GM21717 (cell line): ENCODE measurements at regions not wholly inside any gene's neighbourhood (a gene's known extent, or its start where the extent isn't known, plus 50 kb on each side); places are given as distances from the start of the nearest gene placed in this dataset.
"Not testable (repeated sequence)": the region's sequence is repeated elsewhere in the genome, so short reads cannot be mapped to it uniquely, and the experiment has no call there.

Experiments used
- ATAC-seq: cut with Tn5 transposase; IDR thresholded peaks from one replicate; pipeline ENCODE4 v1.9.1; 2021; ENCODE audit warnings: mild to moderate bottlenecking, moderate library complexity; ENCODE audit not compliant: unreplicated experiment

DNA sequence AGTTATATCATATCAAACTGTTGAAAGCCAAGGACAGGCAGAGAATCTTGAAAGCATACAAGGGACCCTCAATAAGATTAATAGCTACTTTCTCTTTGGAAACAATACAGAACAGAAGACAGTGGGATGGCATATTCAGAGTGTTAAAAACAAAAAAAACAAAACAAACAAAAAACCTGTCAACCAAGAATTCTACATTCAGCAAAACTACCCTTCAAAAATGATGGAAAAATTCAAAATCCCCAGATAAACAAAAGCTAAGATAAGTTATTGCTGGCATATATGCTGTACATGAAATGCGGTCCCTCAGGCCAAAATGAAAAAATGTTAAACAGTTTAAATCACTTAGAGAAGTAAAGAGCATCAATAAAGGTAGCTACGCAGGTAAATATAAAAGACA lies 425.1 kb downstream of the ACTL7B start:
- no peak for ATAC-seq

DNA sequence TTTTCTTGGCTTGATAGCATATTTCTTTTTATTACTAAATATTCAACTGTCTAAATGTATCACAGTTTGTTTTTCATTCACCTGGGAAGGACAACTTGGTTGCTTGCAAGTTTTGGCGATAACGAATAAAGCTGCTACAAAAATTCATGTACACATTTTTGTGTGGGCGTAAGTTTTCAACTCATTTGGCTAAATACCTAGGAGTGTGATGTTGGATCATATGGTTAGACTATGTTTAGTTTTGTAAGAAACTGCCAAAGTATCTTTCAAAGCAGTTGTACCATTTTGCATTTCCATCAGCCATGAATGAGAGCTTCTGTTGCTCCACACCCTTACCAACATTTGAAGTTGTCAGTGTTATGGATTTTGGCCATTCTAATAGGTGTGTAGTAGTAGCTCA lies 428.0 kb downstream of the ACTL7B start:
- ATAC-seq, result no peak

DNA sequence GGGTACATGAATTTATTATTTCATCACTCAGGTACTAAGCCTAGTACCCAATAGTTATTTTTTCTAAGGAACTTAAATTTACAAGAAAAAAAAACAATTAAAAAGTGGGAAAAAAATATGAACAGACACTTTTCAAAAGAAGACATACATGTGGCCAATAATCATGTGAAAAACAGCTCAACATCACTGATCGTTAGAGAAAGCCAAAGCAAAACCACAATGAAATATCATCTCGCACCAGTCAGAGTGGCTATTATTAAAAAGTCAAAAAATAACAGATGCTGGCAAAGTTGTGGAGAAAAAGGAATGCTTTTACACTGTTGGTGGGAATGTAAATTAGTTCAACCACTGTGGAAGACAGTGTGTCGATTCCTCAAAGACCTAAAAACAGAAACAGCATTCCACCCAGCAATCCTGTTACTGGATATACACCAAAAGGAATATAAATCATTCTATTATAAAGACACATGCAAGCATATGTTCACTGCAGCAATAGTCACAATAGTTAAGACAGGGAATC lies 429.3 kb downstream of the ACTL7B start:
- ATAC-seq, result not testable (repeated sequence)

DNA sequence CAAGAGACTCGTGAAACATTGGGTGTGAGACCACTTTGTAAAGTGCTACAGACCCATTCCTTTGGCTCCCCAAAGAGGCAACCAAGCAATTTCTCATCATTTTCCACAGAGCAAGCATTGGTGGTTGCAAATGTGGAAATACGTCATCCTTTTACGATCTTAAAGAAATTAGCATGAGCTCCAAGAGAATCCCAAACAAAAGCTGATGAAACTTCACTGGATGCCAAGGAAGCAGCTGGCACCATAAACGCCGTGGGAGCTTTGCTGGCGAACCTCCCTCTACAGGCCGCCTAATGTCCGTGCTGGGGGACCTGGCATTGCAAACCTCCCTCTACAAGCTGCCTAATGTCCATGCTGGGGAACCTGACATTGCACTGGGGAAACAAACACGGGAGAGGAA lies 432.4 kb downstream of the ACTL7B start:
- no peak for ATAC-seq

DNA sequence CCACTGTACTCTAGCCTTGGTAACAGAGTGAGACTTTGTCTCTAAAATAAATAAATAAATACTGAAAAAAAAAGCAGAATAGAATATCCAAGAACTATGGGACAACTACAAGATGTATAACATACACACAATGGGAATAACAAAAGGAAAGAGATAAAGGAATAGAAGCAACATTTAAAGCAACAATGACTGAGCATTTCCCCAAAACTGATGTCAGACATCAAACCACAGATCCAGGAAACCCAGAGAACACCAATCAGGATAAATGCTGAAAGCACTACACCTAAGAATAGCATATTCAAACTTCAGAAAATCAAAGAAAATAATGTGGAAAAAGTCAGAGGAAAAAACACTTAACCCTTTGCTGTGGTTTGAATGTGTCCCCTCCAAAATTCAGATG lies 436.4 kb downstream of the ACTL7B start:
- no peak for ATAC-seq

DNA sequence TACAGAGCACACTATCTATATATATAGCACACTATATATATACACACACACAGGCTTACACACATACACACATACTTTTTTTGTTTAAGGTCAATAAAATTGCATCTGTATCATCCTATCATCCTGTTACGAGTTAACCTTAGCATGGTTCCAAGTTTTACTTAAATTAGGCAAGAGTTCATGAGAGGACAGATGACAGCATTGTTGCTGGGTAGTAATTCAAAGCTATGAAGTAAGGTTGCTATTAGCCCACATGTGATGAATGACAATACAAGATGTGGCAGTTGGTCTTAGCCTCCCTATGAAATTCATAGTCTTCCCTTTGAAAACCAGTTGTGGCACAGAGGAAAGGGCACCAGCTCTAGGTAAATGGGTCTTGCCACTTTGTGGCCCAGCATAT lies 438.1 kb downstream of the ACTL7B start:
- no peak for ATAC-seq

DNA sequence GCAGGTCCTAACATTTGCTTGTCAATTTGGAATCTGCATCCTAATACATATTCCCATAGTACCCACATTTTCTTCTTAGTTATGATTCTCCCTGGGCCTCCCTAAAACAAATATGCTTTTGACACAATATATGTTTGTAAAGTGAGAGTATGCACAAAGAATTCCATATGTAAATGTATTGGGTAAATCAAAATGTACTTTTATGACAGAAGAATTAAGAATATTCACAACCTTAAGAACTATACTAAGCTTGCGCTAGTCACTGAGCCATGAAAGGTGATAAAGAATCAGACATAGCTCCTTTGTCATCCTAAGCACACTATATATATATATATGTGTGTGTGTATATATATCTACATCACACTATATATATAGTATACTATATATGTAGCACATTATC lies 438.5 kb downstream of the ACTL7B start:
- ATAC-seq, result no peak

DNA sequence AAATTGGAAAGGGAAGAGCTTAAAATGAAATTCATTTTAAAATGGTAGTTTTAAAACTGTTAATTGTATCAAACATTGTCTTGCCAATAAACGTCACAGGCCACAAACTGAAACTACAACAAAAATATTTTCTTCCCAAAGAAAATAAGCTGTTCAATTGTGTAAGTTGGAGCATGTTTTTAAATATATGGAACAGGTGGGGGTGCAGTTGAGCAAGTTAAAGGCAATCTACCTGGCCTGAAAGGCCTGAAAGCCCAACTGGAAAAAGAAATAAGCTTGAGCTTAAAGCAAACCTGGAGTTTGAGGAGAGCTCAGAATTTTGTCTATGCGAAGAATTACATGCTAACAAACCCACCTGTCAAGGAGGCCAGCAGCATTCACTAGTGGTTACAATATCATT lies 439.5 kb downstream of the ACTL7B start:
- ATAC-seq, result no peak

DNA sequence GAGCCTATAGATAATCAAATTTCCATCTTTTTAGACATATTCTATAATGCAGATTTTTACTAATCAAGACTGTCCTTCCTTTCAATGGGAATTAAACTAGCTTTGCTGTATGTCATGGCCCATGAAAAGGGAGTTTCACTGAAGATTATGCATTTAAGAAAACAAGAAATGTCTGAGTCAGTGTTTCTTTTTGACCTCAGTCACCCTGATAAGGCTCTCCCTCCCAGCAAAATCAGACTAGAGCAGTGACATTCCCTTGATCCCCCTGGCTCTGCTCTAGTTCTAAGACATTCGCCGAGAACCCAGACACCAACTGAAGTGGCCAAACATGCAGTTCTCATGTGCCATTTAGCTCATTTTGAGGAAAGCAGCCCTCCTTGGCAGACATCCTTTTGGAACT lies 442.0 kb downstream of the ACTL7B start:
- no peak for ATAC-seq

DNA sequence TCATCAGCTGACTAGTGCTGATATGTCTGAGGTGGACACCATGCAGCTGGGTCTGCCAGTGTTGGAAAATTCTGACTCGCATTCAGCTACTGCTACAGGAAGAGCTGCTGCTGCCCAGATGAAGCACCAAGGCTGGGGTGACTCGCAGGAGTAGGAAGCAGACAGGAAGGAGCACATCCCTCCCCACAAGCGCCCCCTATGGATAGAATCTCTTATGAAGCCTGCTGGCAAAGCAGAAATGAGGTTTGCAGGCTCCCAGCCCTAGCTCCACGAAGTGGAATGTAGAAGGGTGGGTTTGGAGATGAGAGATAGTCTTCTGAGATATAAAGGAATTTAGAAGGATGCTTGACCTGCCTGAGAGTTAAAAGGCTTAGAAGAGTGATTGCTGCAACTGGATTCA lies 443.0 kb downstream of the ACTL7B start:
- no peak for ATAC-seq

DNA sequence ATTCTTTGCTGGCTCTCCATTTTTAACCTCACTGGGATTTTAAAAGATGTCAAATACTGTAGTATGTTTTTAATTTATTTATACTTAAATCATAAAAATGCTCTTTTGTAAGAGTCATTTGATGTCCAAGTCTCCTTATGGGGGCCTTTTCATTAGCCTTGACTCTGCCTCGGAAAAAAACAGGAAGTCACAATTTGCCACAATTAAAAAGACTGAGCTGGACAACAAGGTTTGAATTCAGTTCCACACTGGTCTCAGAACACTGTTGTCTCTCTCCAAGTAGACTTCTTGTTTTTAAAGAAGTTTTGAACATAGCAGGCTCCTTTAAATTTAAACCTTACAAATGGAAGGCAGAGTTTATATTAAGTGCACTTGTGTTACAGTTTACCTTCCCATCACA lies 444.2 kb downstream of the ACTL7B start:
- ATAC-seq, result no peak

DNA sequence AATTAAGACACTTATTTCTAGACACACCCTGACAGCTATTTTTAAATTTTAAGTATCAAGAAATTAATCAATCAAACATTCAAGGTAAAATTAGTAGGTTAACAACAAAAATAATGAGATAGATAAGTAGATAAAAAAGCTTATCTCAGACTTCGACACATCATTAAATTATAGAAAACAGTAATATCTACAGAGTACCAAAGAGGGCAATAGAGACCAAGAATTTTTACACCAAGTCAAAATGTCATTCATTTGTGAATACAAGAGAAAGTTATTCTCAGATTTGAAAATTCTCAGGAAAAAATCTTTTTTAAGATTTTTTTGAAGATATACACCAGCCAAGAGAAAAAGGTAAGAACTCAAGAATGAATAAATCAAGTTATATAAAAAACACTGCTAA lies 445.6 kb downstream of the ACTL7B start:
- no peak for ATAC-seq

DNA sequence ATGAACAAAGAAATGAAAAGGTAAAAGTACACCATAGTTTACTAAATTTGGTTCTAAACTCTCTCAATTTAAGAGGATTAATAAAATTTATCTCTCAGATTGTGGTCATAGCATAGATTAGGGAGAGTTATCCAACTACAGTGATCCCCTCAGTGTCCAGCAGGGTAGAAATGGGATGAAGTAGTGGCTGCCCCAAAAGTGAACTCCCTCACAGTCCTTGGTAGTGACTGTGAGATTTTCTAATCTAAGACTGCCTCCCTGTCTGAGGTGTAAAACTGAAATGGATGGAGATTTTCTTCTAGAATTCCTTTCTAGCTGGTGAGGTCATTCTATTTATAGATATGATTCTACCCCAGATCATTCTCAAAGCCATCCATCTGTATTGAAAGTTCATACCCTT lies 455.5 kb downstream of the ACTL7B start:
- ATAC-seq, result no peak

DNA sequence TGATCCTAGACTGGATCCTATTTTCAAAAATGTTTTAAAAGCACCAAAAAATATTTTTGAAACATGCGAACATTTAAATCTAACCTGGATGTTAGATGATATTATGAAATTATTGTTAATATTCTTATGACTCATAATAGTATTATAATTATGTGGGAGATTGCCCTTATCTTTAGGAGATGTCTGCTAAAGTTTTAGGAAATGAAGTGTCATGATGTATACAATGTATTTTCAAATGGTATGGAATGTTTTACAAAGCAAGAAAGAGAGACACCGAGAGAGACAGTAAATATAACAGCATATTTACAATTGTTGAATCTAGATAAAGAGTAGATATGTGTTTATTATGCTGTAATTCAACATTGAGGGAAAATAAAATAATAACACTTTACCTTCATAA lies 455.9 kb downstream of the ACTL7B start:
- ATAC-seq, result no peak

DNA sequence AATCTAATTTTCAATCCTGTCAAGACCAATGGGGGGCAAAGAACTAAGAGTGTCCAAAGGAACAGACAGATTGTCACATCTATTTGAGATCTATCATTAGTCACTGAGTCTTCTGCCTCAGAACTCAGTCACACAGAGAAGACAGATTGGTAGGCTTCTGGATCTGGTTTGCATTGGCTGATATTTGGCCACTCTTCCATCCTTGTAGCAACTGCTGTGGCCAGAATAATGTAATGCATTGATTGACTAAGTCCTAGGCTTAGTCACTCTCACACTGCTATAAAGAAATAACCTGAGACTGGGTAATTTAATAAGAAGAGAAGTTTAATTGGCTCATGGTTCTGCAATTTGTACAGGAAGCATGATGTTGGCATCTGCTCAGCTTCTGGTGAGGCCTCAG lies 458.5 kb downstream of the ACTL7B start:
- ATAC-seq, result no peak

DNA sequence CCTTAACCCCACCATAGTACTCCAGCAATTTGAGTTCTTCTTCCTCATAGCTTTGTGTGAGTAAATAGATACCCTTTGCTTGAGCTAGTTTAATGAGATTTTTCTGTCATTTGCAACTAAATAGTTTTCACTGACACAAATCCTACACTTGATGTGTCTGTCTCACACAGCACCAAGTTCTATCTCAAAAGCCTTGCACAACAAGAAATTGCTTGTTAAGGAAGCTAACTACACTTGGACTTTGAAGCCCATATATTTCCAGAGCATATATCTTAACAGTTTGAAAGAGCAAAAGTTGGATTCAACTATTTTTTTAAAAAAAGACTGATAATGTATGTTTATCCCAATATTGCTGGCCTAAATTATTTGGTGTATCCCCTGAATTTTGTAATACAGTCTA lies 459.2 kb downstream of the ACTL7B start:
- no peak for ATAC-seq

DNA sequence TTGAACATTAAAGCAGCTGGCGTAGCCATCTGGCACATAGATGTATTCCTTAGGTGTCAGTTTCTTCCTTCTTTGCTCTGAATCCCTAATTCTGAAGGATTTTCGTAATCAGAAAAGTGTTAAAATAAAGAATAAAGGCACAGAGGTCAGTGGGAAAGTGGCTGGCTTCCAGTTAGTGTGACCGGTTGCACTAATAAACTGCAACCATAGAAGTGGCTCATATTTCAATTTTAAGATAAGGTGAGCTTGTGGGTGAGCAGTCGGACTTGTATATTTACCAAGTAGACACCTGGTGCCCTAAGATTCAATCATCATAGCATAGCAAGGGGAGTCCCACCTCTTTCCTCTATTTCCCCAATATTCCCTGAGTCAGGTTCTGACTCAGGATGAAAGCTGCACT lies 459.6 kb downstream of the ACTL7B start:
- no peak for ATAC-seq

DNA sequence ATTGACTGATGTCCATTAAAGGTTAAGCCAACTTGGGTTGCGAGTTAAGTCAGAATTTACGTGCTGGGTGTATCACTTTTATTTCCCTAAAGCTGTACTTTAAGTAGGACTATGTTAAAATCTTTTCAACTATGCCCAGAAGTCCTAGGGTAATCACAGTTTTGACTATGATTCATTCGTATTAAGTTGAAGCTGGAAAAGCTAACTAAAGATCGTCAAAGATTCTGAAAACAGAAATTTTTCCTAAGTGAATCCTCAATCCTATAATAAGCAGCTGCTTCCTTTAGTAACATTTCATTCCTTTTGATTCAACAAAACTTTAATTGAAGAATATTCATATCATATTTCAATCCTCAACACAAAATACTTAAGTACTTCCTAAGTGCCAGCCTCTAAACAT lies 460.4 kb downstream of the ACTL7B start:
- ATAC-seq, result no peak

DNA sequence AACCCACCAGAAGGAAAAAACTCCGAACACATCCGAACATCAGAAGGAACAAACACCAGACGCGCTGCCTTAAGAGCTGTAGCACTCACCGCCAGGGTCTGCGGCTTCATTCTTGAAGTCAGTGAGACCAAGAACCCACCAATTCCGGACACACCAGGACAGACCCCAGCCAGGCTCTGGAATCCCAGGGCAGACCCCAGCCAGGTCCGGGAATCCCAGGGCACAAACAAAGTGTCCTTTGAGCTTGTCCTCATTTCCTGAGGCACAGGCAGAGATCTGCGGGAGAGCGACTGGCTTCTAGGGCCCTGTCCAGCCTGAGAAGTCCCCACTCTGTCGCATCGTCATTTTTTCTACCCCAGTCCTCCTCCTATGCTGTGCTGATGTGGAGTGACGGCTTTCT lies 461.1 kb downstream of the ACTL7B start:
- ATAC-seq, result no peak

DNA sequence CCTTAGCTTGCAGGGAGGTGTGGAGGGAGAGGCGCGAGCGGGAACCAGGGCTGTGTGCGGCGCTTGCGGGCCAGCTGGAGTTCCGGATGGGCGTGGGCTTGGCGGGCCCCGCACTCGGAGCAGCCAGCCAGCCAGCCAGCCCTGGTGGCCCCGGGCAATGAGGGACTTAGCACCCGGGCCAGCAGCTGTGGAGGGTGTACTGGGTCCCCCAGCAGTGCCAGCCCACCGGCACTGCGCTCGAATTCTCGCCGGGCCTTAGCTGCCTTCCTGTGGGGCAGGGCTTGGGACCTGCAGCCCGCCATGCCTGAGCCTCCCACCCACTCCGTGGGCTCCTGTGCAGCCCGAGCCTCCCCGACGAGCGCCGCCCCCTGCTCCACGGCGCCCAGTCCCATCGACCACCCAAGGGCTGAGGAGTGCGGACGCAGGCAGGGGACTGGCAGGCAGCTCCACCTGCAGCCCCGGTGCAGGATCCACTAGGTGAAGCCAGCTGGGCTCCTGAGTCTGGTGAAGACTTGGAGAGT lies 462.2 kb downstream of the ACTL7B start:
- not testable (repeated sequence) for ATAC-seq

DNA sequence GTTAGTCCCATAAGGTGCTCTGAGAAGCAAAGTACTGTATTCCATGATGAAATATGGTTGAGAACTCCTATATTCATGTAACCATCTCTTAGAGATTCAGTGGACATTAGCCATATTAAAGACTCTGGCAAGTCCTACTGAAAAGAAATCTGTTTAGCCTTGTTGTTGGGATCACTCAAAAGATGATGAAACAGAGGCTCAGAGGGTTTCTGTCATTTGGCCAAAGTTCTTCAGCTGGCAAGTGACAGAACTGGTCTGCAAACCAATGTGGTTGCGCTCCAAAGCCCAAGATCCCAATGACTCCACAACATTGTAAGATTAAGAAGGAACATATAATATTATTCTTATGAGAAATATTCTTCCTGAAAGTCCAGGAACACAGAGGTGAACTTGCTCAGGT lies 462.9 kb downstream of the ACTL7B start:
- ATAC-seq, result no peak

DNA sequence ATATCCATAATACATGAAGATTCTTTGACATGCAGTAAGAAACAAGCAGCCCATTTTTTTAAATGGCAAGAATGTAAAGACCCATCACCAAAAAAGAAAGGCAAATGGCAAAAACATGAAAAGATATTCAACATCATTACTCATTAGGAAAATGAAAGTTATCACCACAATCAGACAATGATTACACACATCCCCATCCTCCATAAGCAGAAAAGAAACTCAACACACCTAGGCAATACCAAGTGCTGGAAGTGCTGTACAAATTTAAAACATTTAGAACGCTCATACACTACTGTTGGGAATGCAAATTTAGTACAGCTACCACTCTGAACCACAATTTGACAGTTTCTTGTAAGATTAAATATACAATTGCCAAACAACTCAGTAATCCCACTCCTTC lies 466.7 kb downstream of the ACTL7B start:
- peak; percentile 50 for ATAC-seq

DNA sequence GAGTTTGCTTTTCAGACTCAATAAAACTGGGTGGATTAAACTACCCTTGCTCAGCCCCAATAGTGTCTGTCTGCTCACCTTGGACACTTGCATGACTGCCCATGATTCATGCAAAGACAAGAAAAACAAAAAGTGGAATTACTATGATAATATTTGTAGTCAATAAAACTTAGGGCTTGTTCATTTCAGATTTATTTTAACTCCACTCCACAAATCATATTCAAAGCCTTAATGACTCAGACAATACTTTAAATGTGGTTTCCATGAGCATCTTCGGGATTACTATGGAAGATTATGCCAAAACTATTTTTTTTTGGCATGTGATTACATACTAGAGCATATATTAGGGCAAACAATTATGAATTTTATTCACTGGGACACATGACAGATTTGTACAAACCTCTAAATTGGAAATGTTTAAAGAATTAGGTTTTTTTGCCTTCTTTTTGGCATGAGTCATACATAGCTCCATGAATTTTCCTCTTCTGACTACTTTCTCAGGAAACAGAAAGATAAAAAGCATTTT lies 468.9 kb downstream of the ACTL7B start:
- no peak for ATAC-seq
